Osteocyte (in vitro differentiated cells): ENCODE measurements at regions not wholly inside any gene's neighbourhood (a gene's known extent, or its start where the extent isn't known, plus 50 kb on each side); places are given as distances from the start of the nearest gene placed in this dataset.

Source experiments
- DNase-seq: peaks from one replicate; pipeline ENCODE4 v3.0.0; 2021; ENCODE audit warnings: mixed read lengths; ENCODE audit not compliant: unreplicated experiment; ENCODE audit errors: extremely low spot score
- H3K27ac Mint-ChIP-seq: one replicate; pipeline ENCODE4 v1.8.0; 2021; ENCODE audit warnings: mild to moderate bottlenecking, mixed read lengths; ENCODE audit not compliant: unreplicated experiment
- H3K27me3 Mint-ChIP-seq: one replicate; pipeline ENCODE4 v1.8.0; 2021; ENCODE audit warnings: mixed read lengths; ENCODE audit not compliant: unreplicated experiment
- H3K36me3 Mint-ChIP-seq: one replicate; pipeline ENCODE4 v1.8.0; 2021; ENCODE audit warnings: mixed read lengths; ENCODE audit not compliant: unreplicated experiment
- H3K4me1 Mint-ChIP-seq: one replicate; pipeline ENCODE4 v1.8.0; 2021; ENCODE audit warnings: mixed read lengths; ENCODE audit not compliant: unreplicated experiment
- H3K4me3 Mint-ChIP-seq: one replicate; pipeline ENCODE4 v1.8.0; 2021; ENCODE audit warnings: mild to moderate bottlenecking, moderate library complexity, mixed read lengths; ENCODE audit not compliant: unreplicated experiment
- H3K9me3 Mint-ChIP-seq: one replicate; pipeline ENCODE4 v1.8.0; 2021; ENCODE audit warnings: mixed read lengths; ENCODE audit not compliant: unreplicated experiment
- TF ChIP-seq, protein P1 (sequence below): fragments of 200-600 bp; sonication (generic); IDR thresholded peaks from 2 replicates; pipeline ENCODE4 v1.5.0; 2021; ENCODE audit warnings: antibody characterized with exemption, mild to moderate bottlenecking, moderate library complexity

DNA sequence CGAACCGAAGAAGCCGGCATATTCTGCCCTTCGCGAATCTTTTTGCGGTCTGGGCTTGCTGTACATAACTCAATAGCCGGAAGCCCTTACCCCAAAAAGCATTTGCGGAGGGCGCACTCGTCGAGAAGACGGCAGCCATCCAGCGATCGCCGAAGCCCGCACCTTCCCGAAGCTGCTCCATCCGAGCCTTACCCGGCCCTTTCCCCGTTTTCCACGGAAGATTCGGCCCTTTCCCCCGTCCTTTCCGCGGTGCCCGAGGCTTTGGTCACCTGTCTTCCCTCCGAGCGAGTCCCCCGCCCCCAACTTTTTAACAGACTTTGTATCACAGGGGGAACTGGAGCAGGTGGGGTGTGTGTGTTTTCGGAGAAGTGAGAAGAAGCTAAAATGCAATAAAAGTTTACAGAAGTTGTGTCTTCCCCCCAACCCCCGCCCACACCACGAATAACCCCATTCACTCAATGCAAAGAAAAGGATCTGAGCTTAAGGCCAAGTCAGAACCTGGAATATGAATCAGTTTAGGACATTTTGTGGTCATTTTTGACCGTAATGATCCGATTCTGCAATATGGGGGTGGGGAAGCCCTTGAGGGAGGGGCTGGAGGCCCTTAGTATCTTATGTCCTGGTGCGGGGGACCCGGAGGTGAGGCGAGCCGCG is 99.0 kb upstream of the HSD17B12 start:
- TF ChIP-seq, protein P1, sequence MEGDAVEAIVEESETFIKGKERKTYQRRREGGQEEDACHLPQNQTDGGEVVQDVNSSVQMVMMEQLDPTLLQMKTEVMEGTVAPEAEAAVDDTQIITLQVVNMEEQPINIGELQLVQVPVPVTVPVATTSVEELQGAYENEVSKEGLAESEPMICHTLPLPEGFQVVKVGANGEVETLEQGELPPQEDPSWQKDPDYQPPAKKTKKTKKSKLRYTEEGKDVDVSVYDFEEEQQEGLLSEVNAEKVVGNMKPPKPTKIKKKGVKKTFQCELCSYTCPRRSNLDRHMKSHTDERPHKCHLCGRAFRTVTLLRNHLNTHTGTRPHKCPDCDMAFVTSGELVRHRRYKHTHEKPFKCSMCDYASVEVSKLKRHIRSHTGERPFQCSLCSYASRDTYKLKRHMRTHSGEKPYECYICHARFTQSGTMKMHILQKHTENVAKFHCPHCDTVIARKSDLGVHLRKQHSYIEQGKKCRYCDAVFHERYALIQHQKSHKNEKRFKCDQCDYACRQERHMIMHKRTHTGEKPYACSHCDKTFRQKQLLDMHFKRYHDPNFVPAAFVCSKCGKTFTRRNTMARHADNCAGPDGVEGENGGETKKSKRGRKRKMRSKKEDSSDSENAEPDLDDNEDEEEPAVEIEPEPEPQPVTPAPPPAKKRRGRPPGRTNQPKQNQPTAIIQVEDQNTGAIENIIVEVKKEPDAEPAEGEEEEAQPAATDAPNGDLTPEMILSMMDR: no peak
- H3K27ac Mint-ChIP-seq: no peak overlapping the region
- H3K36me3 Mint-ChIP-seq: no peaks in the 10 kb centered on the region
- H3K4me3 Mint-ChIP-seq: peak overlapping the region; percentile 63
- H3K9me3 Mint-ChIP-seq: no peaks in the 10 kb centered on the region
- peaks cover 32% of the 10 kb centered on the region for H3K4me1 Mint-ChIP-seq
- peaks cover 90% of the 10 kb centered on the region for H3K27me3 Mint-ChIP-seq
- peak; percentile 76 for DNase-seq

DNA sequence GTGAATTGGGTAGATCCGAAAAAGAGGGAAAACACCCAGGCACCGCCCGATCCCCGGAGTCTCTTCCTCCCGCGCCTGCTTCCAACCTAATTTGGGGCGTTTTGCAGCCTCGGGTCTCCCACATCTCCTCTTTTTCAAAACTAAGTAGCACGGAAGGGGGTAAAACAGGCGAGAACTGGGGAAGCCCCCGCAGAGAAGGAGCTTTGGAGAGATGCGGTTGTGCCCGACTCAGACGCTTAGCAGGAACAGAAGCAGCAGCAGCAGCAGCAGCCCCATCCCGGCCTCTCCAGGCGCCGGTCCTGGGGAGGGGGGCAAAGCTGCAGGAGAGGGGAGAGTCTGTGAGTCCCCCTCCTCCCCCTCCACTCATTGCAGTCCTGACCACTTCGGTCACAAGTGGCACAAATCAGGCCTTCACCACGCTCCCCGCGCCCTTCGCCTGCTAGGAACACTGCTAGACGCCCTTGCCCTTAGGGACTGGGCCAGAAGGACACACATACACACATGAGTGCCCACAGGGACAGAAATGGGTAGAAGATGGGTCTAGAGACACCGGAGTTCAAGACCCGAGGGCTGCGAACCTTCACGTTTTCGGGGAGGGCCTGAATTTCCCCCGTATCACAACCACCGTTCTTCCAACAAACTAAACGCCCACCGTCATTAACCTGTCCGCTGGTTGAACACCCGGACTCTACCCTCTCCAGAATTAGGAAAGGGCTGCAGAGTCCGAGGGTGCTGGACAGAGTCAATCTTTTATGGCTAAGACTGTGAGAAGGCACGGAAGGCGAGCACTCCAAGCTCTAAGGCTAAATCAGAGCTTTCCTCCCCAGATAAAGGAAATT is 98.3 kb upstream of the HSD17B12 start:
- TF ChIP-seq, protein P1: no peak
- Mint-ChIP-seq H3K36me3 (no peaks in the 10 kb centered on the region), H3K4me3 (no peak overlapping the region), H3K4me1 (peaks cover 25% of the 10 kb centered on the region), H3K27me3 (peaks cover 90% of the 10 kb centered on the region), H3K27ac (no peak overlapping the region), H3K9me3 (no peaks in the 10 kb centered on the region)
- peak; percentile 79 for DNase-seq

DNA sequence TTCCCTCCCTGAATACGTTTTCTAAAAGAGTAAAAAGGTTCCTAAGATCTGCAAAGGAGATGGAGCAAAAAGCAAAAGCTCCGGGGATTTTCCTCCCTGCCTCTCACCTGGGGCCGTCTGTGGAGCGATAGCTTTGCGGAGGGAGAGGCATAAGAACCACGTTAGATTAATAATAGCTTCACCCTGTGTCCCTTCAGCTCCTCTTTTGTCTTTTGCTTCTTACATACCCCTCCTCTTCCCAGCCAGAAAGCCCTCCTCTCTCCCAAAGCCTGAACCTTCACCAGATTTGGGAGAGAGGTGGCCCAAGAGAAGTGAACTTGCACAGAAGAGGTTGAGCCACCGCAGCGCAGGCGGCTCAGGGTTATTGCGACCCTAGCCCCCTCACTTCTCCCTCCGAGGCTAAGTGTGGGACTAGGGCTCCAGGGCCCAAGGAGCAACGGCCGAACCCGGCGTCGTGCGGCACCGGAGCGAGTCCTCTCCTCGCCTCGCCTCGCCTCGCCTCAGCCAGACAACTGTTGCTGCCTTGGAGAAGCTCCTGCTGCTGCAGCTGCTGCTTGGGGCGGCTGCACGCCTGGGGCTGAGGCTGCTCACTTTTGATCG is 97.6 kb upstream of the HSD17B12 start:
- TF ChIP-seq, protein P1: no peak
- no peaks in the 10 kb centered on the region for H3K36me3 Mint-ChIP-seq
- no peaks in the 10 kb centered on the region for H3K9me3 Mint-ChIP-seq
- peak; percentile 75 for DNase-seq
- peaks cover 24% of the 10 kb centered on the region for H3K4me1 Mint-ChIP-seq
- H3K27ac Mint-ChIP-seq: no peak overlapping the region
- peaks cover 90% of the 10 kb centered on the region for H3K27me3 Mint-ChIP-seq
- no peak overlapping the region for H3K4me3 Mint-ChIP-seq

DNA sequence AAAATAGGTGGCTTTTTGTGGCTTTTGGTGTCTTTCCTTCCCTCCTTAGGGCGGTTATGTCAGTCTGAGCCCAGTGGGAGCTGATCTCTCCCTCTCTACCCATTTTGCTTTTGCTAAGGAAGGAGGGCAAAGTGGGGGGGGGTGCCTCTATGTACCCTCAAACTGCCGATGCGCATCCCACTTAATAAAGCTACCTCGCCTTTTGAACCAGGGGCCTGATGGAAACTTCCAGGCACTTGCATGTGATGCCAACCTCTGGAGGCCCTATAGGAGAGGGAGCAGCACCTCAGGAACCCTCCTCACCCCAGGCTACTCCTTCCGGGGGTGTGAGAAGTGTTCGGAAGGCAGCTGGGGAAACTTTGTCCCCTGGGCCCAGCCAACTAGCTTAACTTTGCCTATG is 97.0 kb upstream of the HSD17B12 start:
- peak; percentile 63 for DNase-seq
- H3K27me3 Mint-ChIP-seq: peaks cover 88% of the 10 kb centered on the region
- peaks cover 24% of the 10 kb centered on the region for H3K4me1 Mint-ChIP-seq
- no peaks in the 10 kb centered on the region for H3K36me3 Mint-ChIP-seq
- no peak overlapping the region for H3K27ac Mint-ChIP-seq
- H3K4me3 Mint-ChIP-seq: no peak overlapping the region
- TF ChIP-seq, protein P1: no peak
- no peaks in the 10 kb centered on the region for H3K9me3 Mint-ChIP-seq
